GOT3 (cell line): ENCODE measurements at regions not wholly inside any gene's neighbourhood (a gene's known extent, or its start where the extent isn't known, plus 50 kb on each side); places are given as distances from the start of the nearest gene placed in this dataset.

Experiments used
- DNase-seq: peaks from one replicate; lab custom pipeline; 2025; ENCODE audit warnings: mixed read lengths; lab: John Stamatoyannopoulos, UW

- DNase-seq = no peak
Observed at GRCh38 chr3:178300441-178300959, 235.7 kb upstream of the KCNMB2 start.

GRCh38 chr3:178302966-178303930 lies 233.0 kb upstream of the KCNMB2 start:
- no peak for DNase-seq

- no peak for DNase-seq
Observed at GRCh38 chr3:178304758-178305467, 231.3 kb upstream of the KCNMB2 start.

- no peak for DNase-seq
Observed at GRCh38 chr3:178306432-178307115, 229.7 kb upstream of the KCNMB2 start.

GRCh38 chr3:178308771-178309170 lies 227.5 kb upstream of the KCNMB2 start:
- no peak for DNase-seq

- no peak for DNase-seq
Observed at GRCh38 chr3:178310949-178311348, 225.3 kb upstream of the KCNMB2 start.

- DNase-seq = no peak
Observed at GRCh38 chr3:178313716-178314115, 222.5 kb upstream of the KCNMB2 start.

- no peak for DNase-seq
Observed at GRCh38 chr3:178318340-178318739, 217.9 kb upstream of the KCNMB2 start.

- DNase-seq = no peak
Observed at GRCh38 chr3:178318941-178319816, 217.1 kb upstream of the KCNMB2 start.

- no peak for DNase-seq
Observed at GRCh38 chr3:178320456-178321351, 215.5 kb upstream of the KCNMB2 start.

GRCh38 chr3:178324356-178324755 lies 211.9 kb upstream of the KCNMB2 start:
- DNase-seq = no peak

- DNase-seq = no peak
Observed at GRCh38 chr3:178325330-178325729, 210.9 kb upstream of the KCNMB2 start.

GRCh38 chr3:178329936-178330335 lies 206.3 kb upstream of the KCNMB2 start:
- no peak for DNase-seq

- no peak for DNase-seq
Observed at GRCh38 chr3:178334239-178334638, 202.0 kb upstream of the KCNMB2 start.

GRCh38 chr3:178336336-178336735 lies 199.9 kb upstream of the KCNMB2 start:
- no peak for DNase-seq

GRCh38 chr3:178340506-178340905 lies 195.7 kb upstream of the KCNMB2 start:
- DNase-seq = no peak

GRCh38 chr3:178341636-178342035 lies 194.6 kb upstream of the KCNMB2 start:
- DNase-seq = no peak

- DNase-seq = no peak
Observed at GRCh38 chr3:178342111-178342510, 194.1 kb upstream of the KCNMB2 start.

- DNase-seq = no peak
Observed at GRCh38 chr3:178343433-178344038, 192.7 kb upstream of the KCNMB2 start.

- no peak for DNase-seq
Observed at GRCh38 chr3:178345944-178346343, 190.3 kb upstream of the KCNMB2 start.
